GM12865 (cell line): ENCODE measurements at regions not wholly inside any gene's neighbourhood (a gene's known extent, or its start where the extent isn't known, plus 50 kb on each side); places are given as distances from the start of the nearest gene placed in this dataset.
A peak's percentile ranks its signal among the peaks of the same experiment; 100 is the strongest.
"Not testable (repeated sequence)": the region's sequence is repeated elsewhere in the genome, so short reads cannot be mapped to it uniquely, and the experiment has no call there.

Experiments
- DNase-seq: peaks from one replicate; pipeline ENCODE4 v3.0.0; 2010; ENCODE audit warnings: low read depth
- H3K4me3 ChIP-seq: 2 replicates; pipeline ENCODE4 v1.5.1; 2011; ENCODE audit warnings: mild to moderate bottlenecking, low read depth, low read length, control low read depth
- CTCF ChIP-seq: IDR thresholded peaks from 2 replicates; pipeline ENCODE4 v1.5.1; 2011; ENCODE audit warnings: low read length, control low read depth, low read depth, inconsistent platforms; ENCODE audit not compliant: insufficient read depth; ENCODE audit errors: missing control alignments

- no peak overlapping the region for H3K4me3 ChIP-seq
- no peak for TF ChIP-seq CTCF
- DNase-seq: no peak
Measured at GRCh38 chr11:60592601-60593000, 77.4 kb downstream of the MS4A13 start.

GRCh38 chr11:60594998-60595642 is 79.9 kb downstream of the MS4A13 start:
- peak; percentile 35 for DNase-seq
- no peak for TF ChIP-seq CTCF
- H3K4me3 ChIP-seq: no peak overlapping the region

DNA sequence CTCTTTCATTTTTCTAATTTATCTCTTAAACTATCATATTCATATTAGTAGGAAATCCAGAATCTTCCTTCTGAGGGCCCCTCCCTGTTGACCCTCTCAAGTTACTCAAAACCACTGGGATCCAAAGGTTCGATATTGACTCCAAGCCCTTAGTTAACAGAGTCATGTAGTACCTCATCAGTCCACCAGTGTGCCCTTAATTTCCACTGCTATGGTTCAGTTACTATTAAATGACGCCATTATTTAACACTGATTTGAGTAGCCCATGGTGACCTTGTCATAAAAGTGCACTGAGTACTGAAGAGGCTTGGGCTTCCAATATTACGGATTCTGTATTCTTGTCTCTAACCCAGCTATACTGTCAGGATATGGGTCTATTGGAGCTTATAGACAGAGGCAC is 91.9 kb upstream of the MS4A8 start:
- TF ChIP-seq CTCF: peak; percentile 1
- no peak for DNase-seq

DNA sequence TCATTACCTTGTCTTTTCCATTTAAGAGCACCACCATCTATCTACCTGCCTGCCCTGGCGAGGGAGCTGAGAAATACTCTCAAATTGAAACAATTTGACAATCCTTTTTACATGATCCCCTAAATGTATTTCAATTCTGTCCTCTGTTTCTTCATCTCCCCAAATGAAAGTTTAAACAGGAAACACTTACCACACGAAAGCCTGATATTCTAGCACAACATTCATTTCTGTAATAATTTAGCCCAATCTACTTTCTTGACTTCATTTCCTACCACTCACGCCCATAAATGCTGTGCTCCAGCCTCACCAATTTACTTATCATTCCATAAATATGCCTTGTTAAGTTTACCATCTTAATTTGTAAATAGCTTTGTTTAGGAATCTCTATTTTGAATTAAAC is 89.8 kb upstream of the MS4A8 start:
- DNase-seq: peak; percentile 36
- no peak for TF ChIP-seq CTCF

More for the DNA sequence above, 91.9 kb upstream of the MS4A8 start:
- no peak overlapping the region for H3K4me3 ChIP-seq

GRCh38 chr11:60610702-60611101 is 88.7 kb upstream of the MS4A8 start:
- no peak for TF ChIP-seq CTCF
- no peak overlapping the region for H3K4me3 ChIP-seq
- DNase-seq: no peak

More for the DNA sequence above, 89.8 kb upstream of the MS4A8 start:
- H3K4me3 ChIP-seq: no peak overlapping the region

GRCh38 chr11:60615497-60615896 is 83.9 kb upstream of the MS4A8 start:
- TF ChIP-seq CTCF: no peak
- no peak for DNase-seq
- no peak overlapping the region for H3K4me3 ChIP-seq

DNA sequence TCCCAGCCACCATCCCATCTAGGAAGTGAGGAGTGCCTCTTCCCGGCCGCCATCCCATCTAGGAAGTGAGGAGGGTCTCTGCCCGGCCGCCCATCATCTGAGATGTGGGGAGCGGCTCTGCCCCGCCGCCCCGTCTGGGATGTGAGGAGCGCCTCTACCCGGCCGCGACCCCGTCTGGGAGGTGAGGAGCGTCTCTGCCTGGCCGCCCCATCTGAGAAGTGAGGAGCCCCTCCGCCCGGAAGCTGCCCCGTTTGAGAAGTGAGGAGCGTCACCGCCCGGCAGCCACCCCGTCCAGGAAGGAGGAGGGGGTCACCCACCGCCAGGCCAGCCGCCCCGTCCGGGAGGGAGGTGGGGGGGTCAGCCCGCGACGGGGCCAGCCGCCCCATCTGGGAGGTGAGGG is 77.5 kb upstream of the MS4A8 start:
- not testable (repeated sequence) for H3K4me3 ChIP-seq, DNase-seq

DNA sequence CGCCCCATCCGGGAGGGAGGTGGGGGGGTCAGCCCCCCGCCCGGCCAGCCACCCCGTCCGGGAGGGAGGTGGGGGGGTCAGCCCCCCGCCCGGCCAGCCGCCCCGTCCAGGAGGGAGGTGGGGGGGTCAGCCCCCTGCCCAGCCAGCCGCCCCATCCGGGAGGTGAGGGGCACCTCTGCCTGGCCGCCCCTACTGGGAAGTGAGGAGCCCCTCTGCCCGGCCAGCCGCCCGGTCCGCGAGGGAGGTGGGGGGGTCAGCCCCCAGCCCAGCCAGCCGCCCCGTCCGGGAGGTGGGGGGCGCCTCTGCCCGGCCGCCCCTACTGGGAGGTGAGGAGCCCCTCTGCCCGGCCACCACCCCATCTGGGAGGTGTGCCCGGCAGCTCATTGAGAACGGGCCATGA is 76.6 kb upstream of the MS4A8 start:
- not testable (repeated sequence) for DNase-seq, H3K4me3 ChIP-seq
